Uterus (tissue), 3 donors: ENCODE measurements at regions not wholly inside any gene's neighbourhood (a gene's known extent, or its start where the extent isn't known, plus 50 kb on each side); places are given as distances from the start of the nearest gene placed in this dataset.

Experiments
- DNase-seq, 2 donors: peaks; one replicate each; pipeline ENCODE4 v3.0.0-alpha.2; 2019 to 2020
- H3K27ac ChIP-seq, 2 donors: fragments of 200-600 bp; sonication (generic); 1 replicate in 1 of 2; 2 replicates in 1 of 2; pipeline ENCODE4 v1.5.1; 2016 to 2018
- H3K27me3 ChIP-seq, 2 donors: fragments of 200-600 bp; sonication (generic); one replicate each; pipeline ENCODE4 v1.5.1; 2018 to 2019; ENCODE audit warnings: control low read depth in 1 of 2
- H3K36me3 ChIP-seq, 2 donors: fragments of 200-600 bp; sonication (generic); one replicate each; pipeline ENCODE4 v1.5.1; 2019; ENCODE audit warnings: control low read depth in 1 of 2
- H3K4me1 ChIP-seq, 2 donors: fragments of 200-600 bp; sonication (generic); one replicate each; pipeline ENCODE4 v1.5.1; 2018 to 2019; ENCODE audit warnings: control low read depth in 1 of 2
- H3K4me3 ChIP-seq, 2 donors: fragments of 200-600 bp; sonication (generic); 1 replicate in 1 of 2; 2 replicates in 1 of 2; pipeline ENCODE4 v1.5.1; 2018 to 2019; ENCODE audit warnings: mild to moderate bottlenecking in 1 of 2
- H3K9me3 ChIP-seq, 2 donors: fragments of 200-600 bp; sonication (generic); one replicate each; pipeline ENCODE4 v1.5.1; 2019; ENCODE audit warnings: control low read depth in 1 of 2
- POLR2A ChIP-seq, 2 donors: fragments of 450-650 bp; IDR thresholded peaks; one replicate each; pipeline ENCODE4 v1.6.1; 2016; ENCODE audit warnings: antibody characterized with exemption in 2 of 2, mild to moderate bottlenecking in 1 of 2, moderate library complexity in 1 of 2
- intact Hi-C: fragments of 100-400 bp; cut with DNase I; formaldehyde crosslinking; loops from one replicate; pipeline ENCODE4 v1.15.1; 2023; ENCODE audit warnings: low total_unique reads
- TF ChIP-seq, protein P1 (sequence below), 4 experiments: fragments of 200-600 bp in 2 of 4; fragments of 450-650 bp in 2 of 4; sonication (generic) in 2 of 4; IDR thresholded peaks; one replicate each; pipeline ENCODE4 v1.5.1; 2016 to 2019; ENCODE audit warnings: antibody characterized with exemption in 4 of 4, mild to moderate bottlenecking in 2 of 4, moderate library complexity in 1 of 4
- donor health status: DM: yes; HTN: yes; CAD: no.

DNA sequence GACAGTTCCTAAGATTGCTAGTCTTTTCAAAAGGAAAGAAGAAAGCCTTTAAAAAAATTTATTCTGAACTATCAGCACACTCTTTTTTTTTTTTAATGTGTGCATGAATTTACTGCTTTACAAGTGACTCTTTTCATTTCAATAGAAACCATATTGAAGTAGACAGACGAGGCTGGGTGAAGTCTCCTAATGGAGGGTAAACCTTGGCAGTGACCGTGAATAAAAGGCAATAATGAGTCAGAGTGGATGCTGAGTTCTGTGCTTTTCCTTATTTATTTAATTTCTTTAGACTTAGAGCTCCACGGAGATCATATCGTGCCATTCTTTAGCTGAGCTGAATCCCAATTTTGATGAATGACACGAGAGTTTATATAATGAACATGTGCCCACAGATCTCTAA, 196.9 kb downstream of the PRL start:
- Histone ChIP-seq H3K4me3 (no peak overlapping the region), H3K27ac (no peak overlapping the region), H3K4me1 (no peaks in the 10 kb centered on the region), H3K36me3 (no peaks in the 10 kb centered on the region), H3K27me3 (no peaks in the 10 kb centered on the region), H3K9me3 (no peaks in the 10 kb centered on the region)
- intact Hi-C loops: no loop called here
- TF ChIP-seq, protein P1, sequence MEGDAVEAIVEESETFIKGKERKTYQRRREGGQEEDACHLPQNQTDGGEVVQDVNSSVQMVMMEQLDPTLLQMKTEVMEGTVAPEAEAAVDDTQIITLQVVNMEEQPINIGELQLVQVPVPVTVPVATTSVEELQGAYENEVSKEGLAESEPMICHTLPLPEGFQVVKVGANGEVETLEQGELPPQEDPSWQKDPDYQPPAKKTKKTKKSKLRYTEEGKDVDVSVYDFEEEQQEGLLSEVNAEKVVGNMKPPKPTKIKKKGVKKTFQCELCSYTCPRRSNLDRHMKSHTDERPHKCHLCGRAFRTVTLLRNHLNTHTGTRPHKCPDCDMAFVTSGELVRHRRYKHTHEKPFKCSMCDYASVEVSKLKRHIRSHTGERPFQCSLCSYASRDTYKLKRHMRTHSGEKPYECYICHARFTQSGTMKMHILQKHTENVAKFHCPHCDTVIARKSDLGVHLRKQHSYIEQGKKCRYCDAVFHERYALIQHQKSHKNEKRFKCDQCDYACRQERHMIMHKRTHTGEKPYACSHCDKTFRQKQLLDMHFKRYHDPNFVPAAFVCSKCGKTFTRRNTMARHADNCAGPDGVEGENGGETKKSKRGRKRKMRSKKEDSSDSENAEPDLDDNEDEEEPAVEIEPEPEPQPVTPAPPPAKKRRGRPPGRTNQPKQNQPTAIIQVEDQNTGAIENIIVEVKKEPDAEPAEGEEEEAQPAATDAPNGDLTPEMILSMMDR (IDR thresholded peaks at IDR 0.05): no peak
- no peak for TF ChIP-seq POLR2A (IDR thresholded peaks at IDR 0.05)
- DNase-seq: no peak

DNA sequence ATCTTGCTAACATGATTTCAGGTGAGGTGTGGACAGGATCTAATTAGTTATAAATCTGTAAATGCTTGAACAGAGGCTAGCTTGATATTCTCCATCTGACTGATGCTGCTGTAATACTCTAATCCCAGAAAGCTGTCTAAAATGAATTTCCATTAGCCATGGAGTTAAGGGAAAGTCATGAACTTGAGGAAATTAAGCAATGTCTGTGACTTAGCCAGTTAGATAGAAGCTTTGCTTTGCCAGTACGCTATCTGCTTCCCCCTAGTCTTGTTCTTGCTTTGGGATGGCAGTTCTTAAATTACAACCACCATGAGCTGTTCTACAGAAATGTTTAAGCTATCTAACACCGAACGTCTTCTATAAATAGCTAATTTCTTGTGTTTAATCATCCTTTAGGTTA, 195.7 kb downstream of the PRL start:
- DNase-seq: no peak
- Histone ChIP-seq H3K27me3 (no peaks in the 10 kb centered on the region), H3K4me3 (no peak overlapping the region), H3K27ac (no peak overlapping the region), H3K9me3 (no peaks in the 10 kb centered on the region), H3K4me1 (no peaks in the 10 kb centered on the region), H3K36me3 (no peaks in the 10 kb centered on the region)
- intact Hi-C loops: no loop called here
- TF ChIP-seq POLR2A (IDR thresholded peaks at IDR 0.05): no peak
- TF ChIP-seq, protein P1 (IDR thresholded peaks at IDR 0.05): no peak

DNA sequence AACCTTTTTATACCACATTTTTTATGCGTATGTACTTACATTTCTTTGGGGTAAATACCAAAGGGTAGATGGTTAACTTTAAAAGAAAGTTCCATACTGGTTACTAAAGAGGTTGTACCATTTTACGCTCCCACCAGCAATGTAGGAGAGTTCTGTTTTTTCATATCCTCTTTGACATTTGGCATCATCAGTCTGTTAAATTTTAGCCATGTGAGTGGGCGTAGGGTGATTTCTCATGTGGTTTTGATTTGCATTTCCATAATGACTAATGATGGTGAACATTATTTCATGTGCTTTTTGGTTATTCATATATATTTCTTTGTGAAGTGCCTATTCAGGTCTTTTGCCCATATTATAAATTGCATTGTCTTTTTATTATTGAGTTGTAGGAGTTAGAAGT, 194.2 kb downstream of the PRL start:
- no peaks in the 10 kb centered on the region for H3K36me3 ChIP-seq
- TF ChIP-seq POLR2A (IDR thresholded peaks at IDR 0.05): no peak
- TF ChIP-seq, protein P1 (IDR thresholded peaks at IDR 0.05): no peak
- no peaks in the 10 kb centered on the region for H3K4me1 ChIP-seq
- DNase-seq: no peak
- no peak overlapping the region for H3K4me3 ChIP-seq
- no peaks in the 10 kb centered on the region for H3K9me3 ChIP-seq
- H3K27me3 ChIP-seq: no peaks in the 10 kb centered on the region
- intact Hi-C loops: no loop called here
- H3K27ac ChIP-seq: no peak overlapping the region

- H3K27me3 ChIP-seq: no peaks in the 10 kb centered on the region
- TF ChIP-seq, protein P1 (IDR thresholded peaks at IDR 0.05): no peak
- TF ChIP-seq POLR2A (IDR thresholded peaks at IDR 0.05): no peak
- H3K27ac ChIP-seq: no peak overlapping the region
- no peaks in the 10 kb centered on the region for H3K4me1 ChIP-seq
- DNase-seq: no peak
- no peaks in the 10 kb centered on the region for H3K9me3 ChIP-seq
- H3K4me3 ChIP-seq: no peak overlapping the region
- H3K36me3 ChIP-seq: no peaks in the 10 kb centered on the region
- intact Hi-C loops: no loop called here
These were observed 190.4 kb downstream of the PRL start for GRCh38 chr6:22106451-22106850.

GRCh38 chr6:22106961-22107360, 189.9 kb downstream of the PRL start:
- Histone ChIP-seq H3K27ac (no peak overlapping the region), H3K4me1 (no peaks in the 10 kb centered on the region), H3K9me3 (no peaks in the 10 kb centered on the region), H3K36me3 (no peaks in the 10 kb centered on the region), H3K4me3 (no peak overlapping the region), H3K27me3 (no peaks in the 10 kb centered on the region)
- no peak for DNase-seq
- intact Hi-C loops: no loop called here
- TF ChIP-seq, protein P1 (IDR thresholded peaks at IDR 0.05): no peak
- no peak for TF ChIP-seq POLR2A (IDR thresholded peaks at IDR 0.05)
